GM23338 (cell line): ENCODE measurements at regions not wholly inside any gene's neighbourhood (a gene's known extent, or its start where the extent isn't known, plus 50 kb on each side); places are given as distances from the start of the nearest gene placed in this dataset.

Experiments used
- ATAC-seq: fragments of 200-7000 bp; cut with Tn5 transposase; 3 replicates; pipeline ENCODE4 v1.9.1; 2020
- DNase-seq: peaks from one replicate; pipeline ENCODE4 v3.0.0-alpha.2; 2015; ENCODE audit warnings: low spot score
- H2AFZ ChIP-seq: fragments of 200-600 bp; sonication (generic); 2 replicates; pipeline ENCODE4 v1.8.0; 2016; ENCODE audit warnings: antibody characterized with exemption, mild to moderate bottlenecking, moderate library complexity
- H3F3A ChIP-seq: fragments of 200-600 bp; sonication (generic); replicated peaks from 2 replicates; pipeline ENCODE4 v1.8.0; 2017; ENCODE audit warnings: antibody characterized with exemption, mixed run types, low read depth
- H3K27ac ChIP-seq: fragments of 200-600 bp; sonication (generic); 2 replicates; pipeline ENCODE4 v1.6.1; 2016; ENCODE audit warnings: low read depth
- H3K27me3 ChIP-seq: fragments of 200-600 bp; sonication (generic); 2 replicates; pipeline ENCODE4 v1.8.0; 2016; ENCODE audit warnings: mild to moderate bottlenecking, mixed run types, moderate library complexity; ENCODE audit not compliant: insufficient read depth
- H3K36me3 ChIP-seq: fragments of 200-600 bp; sonication (generic); 2 replicates; pipeline ENCODE4 v1.8.0; 2016; ENCODE audit warnings: mild to moderate bottlenecking; ENCODE audit not compliant: insufficient read depth
- H3K4me1 ChIP-seq: fragments of 200-600 bp; sonication (generic); 2 replicates; pipeline ENCODE4 v1.8.0; 2016; ENCODE audit warnings: mild to moderate bottlenecking, moderate library complexity; ENCODE audit not compliant: insufficient read depth
- H3K4me2 ChIP-seq: fragments of 200-600 bp; sonication (generic); 2 replicates; pipeline ENCODE4 v1.7.1; 2017; ENCODE audit warnings: mixed run types
- H3K4me3 ChIP-seq: fragments of 200-600 bp; sonication (generic); 2 replicates; pipeline ENCODE4 v1.6.1; 2016; ENCODE audit warnings: mixed run types
- H3K79me2 ChIP-seq: fragments of 200-600 bp; sonication (generic); replicated peaks from 2 replicates; pipeline ENCODE4 v1.8.0; 2017; ENCODE audit warnings: mild to moderate bottlenecking; ENCODE audit not compliant: insufficient read depth
- H3K9me2 ChIP-seq: fragments of 200-600 bp; sonication (generic); 2 replicates; pipeline ENCODE4 v1.8.0; 2017; ENCODE audit not compliant: insufficient read depth
- H4K20me1 ChIP-seq: fragments of 200-600 bp; sonication (generic); replicated peaks from 2 replicates; pipeline ENCODE4 v1.8.0; 2017; ENCODE audit warnings: mild to moderate bottlenecking; ENCODE audit not compliant: insufficient read depth
- H3K27ac Mint-ChIP-seq: 2 replicates; pipeline ENCODE4 v1.8.0; 2020; ENCODE audit warnings: inconsistent platforms, mild to moderate bottlenecking, moderate library complexity, mixed read lengths
- H3K27me3 Mint-ChIP-seq: 3 replicates; pipeline ENCODE4 v1.8.0; 2022; ENCODE audit warnings: low read depth, mild to moderate bottlenecking, moderate library complexity, mixed read lengths, inconsistent platforms; ENCODE audit not compliant: insufficient read depth, poor library complexity
- H3K36me3 Mint-ChIP-seq: 3 replicates; pipeline ENCODE4 v1.8.0; 2021; ENCODE audit warnings: low read depth, mild to moderate bottlenecking, inconsistent platforms, moderate library complexity, mixed read lengths
- H3K4me1 Mint-ChIP-seq: 3 replicates; pipeline ENCODE4 v1.8.0; 2020; ENCODE audit warnings: mild to moderate bottlenecking, inconsistent platforms, mixed read lengths
- H3K4me3 Mint-ChIP-seq: 3 replicates; pipeline ENCODE4 v1.8.0; 2021; ENCODE audit warnings: moderate library complexity, mild to moderate bottlenecking, inconsistent platforms, mixed read lengths
- H3K9me3 Mint-ChIP-seq: 3 replicates; pipeline ENCODE4 v1.8.0; 2020; ENCODE audit warnings: moderate library complexity, mild to moderate bottlenecking, inconsistent platforms, mixed read lengths
- CREB1 ChIP-seq: fragments of 250-450 bp; sonication (Bioruptor Pico); IDR thresholded peaks from 2 replicates; pipeline ENCODE4 v1.5.0; 2020; ENCODE audit warnings: low read depth, mild to moderate bottlenecking, moderate library complexity
- CTCF ChIP-seq, 2 experiments: fragments of 200-600 bp in 1 of 2; sonication (generic) in 1 of 2; conservative IDR thresholded peaks; 2 replicates each; pipeline versions ENCODE4 v1.5.1 to v1.6.1; 2016 to 2017; ENCODE audit warnings: antibody characterized with exemption in 2 of 2, low read depth in 2 of 2, mild to moderate bottlenecking in 2 of 2, moderate library complexity in 1 of 2
- EZH2phosphoT487 ChIP-seq: fragments of 200-600 bp; sonication (generic); IDR thresholded peaks from one replicate; pipeline ENCODE4 v1.8.1; 2018; ENCODE audit warnings: antibody characterized with exemption; ENCODE audit not compliant: unreplicated experiment
- JUNB ChIP-seq: IDR thresholded peaks from one replicate; pipeline ENCODE4 v1.6.1; 2016; ENCODE audit warnings: antibody characterized with exemption; ENCODE audit not compliant: unreplicated experiment
- REST ChIP-seq: IDR thresholded peaks from one replicate; pipeline ENCODE4 v1.6.1; 2018; ENCODE audit warnings: antibody characterized with exemption; ENCODE audit not compliant: unreplicated experiment
- ZNF114 ChIP-seq: fragments of 250-450 bp; sonication (Bioruptor Pico); IDR thresholded peaks from 2 replicates; pipeline ENCODE4 v1.5.0; 2020; ENCODE audit warnings: mild to moderate bottlenecking, moderate library complexity
- ZNF331 ChIP-seq: fragments of 250-450 bp; sonication (Bioruptor Pico); IDR thresholded peaks from 2 replicates; pipeline ENCODE4 v1.5.0; 2020; ENCODE audit warnings: low read depth, mild to moderate bottlenecking, moderate library complexity
- ZNF462 ChIP-seq: fragments of 250-450 bp; sonication (Bioruptor Pico); IDR thresholded peaks from 2 replicates; pipeline ENCODE4 v1.5.0; 2020; ENCODE audit warnings: mild to moderate bottlenecking, moderate library complexity

- ATAC-seq, result no peak
- no peaks in the 10 kb centered on the region for H3K4me1 ChIP-seq
- H3K27me3 ChIP-seq, result no peaks in the 10 kb centered on the region
- no peaks in the 10 kb centered on the region for H3F3A ChIP-seq
- no peaks in the 10 kb centered on the region for H3K36me3 Mint-ChIP-seq
- H3K4me1 Mint-ChIP-seq, result no peaks in the 10 kb centered on the region; the same call in 2 of the 3 replicates
- DNase-seq, result no peak
- H3K79me2 ChIP-seq, result no peaks in the 10 kb centered on the region
- H3K9me2 ChIP-seq, result peaks cover 12% of the 10 kb centered on the region
- H3K4me2 ChIP-seq, result no peak overlapping the region
- H3K36me3 ChIP-seq, result no peaks in the 10 kb centered on the region
- no peaks in the 10 kb centered on the region for H4K20me1 ChIP-seq
- TF ChIP-seq ZNF331 (CRISPR knock-in tag) (no peak), CTCF (conservative IDR thresholded peaks at IDR 0.05; ENCODE audit: low read depth in 2 of 2) (no peak), EZH2phosphoT487 (no peak)
- H2AFZ ChIP-seq, result no peak overlapping the region
- H3K4me3 Mint-ChIP-seq, result no peak overlapping the region
- H3K9me3 Mint-ChIP-seq, result no peaks in the 10 kb centered on the region
- H3K27ac Mint-ChIP-seq, result no peak overlapping the region
- no peaks in the 10 kb centered on the region for H3K27me3 Mint-ChIP-seq
- H3K4me3 ChIP-seq, result no peak overlapping the region
- no peak overlapping the region for H3K27ac ChIP-seq
Measured at GRCh38 chr12:115693970-115694369, 583.5 kb downstream of the MED13L start.

GRCh38 chr12:115691123-115691522, 586.4 kb downstream of the MED13L start:
- no peaks in the 10 kb centered on the region for H3F3A ChIP-seq
- no peak for ATAC-seq
- TF ChIP-seq CREB1 (CRISPR knock-in tag) (no peak), JUNB (no peak), REST (no peak), ZNF114 (CRISPR knock-in tag) (no peak), CTCF (conservative IDR thresholded peaks at IDR 0.05; ENCODE audit: low read depth in 2 of 2) (no peak), ZNF462 (CRISPR knock-in tag) (no peak)

More at GRCh38 chr12:115691123-115691522, 586.4 kb downstream of the MED13L start:
- no peaks in the 10 kb centered on the region for H3K27me3 ChIP-seq
- Mint-ChIP-seq H3K9me3 (no peaks in the 10 kb centered on the region), H3K27ac (no peak overlapping the region), H3K4me1 (no peaks in the 10 kb centered on the region; the same call in 2 of the 3 replicates), H3K27me3 (peaks cover 2% of the 10 kb centered on the region), H3K4me3 (no peak overlapping the region), H3K36me3 (no peaks in the 10 kb centered on the region)
- H3K9me2 ChIP-seq, result peaks cover 12% of the 10 kb centered on the region
- no peak overlapping the region for H3K4me3 ChIP-seq
- H3K36me3 ChIP-seq, result no peaks in the 10 kb centered on the region
- no peaks in the 10 kb centered on the region for H4K20me1 ChIP-seq
- no peak for DNase-seq
- no peak overlapping the region for H2AFZ ChIP-seq
- H3K4me1 ChIP-seq, result no peaks in the 10 kb centered on the region
- H3K27ac ChIP-seq, result no peak overlapping the region
- no peak overlapping the region for H3K4me2 ChIP-seq
- no peaks in the 10 kb centered on the region for H3K79me2 ChIP-seq
